Activated T-cell treated with anti-CD3 and anti-CD28 coated beads for 1 hour (primary cell): ENCODE measurements at regions not wholly inside any gene's neighbourhood (a gene's known extent, or its start where the extent isn't known, plus 50 kb on each side); places are given as distances from the start of the nearest gene placed in this dataset.

ENCODE experiments used
- DNase-seq: peaks from one replicate; pipeline ENCODE4 v3.0.0-alpha.2; 2020; ENCODE audit warnings: low read depth

DNA sequence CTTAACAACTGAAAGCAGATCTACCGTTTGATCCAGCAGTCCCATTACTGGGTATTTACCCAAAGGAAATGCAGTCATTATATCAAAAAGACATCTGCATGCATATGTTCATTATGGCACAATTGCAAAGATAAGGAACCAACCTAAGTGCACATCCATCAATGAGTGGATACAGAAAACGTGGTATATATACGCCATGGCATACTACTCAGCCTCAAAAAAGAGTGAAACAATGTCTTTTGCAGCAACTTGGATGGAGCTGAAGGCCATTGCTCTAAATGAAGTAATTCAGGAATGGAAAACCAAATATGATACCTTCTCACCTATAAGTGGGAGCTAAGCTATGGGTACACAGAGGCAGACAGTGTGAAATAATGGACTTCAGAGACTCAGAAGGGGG is 169.3 kb downstream of the ZBTB18 start:
- no peak for DNase-seq

DNA sequence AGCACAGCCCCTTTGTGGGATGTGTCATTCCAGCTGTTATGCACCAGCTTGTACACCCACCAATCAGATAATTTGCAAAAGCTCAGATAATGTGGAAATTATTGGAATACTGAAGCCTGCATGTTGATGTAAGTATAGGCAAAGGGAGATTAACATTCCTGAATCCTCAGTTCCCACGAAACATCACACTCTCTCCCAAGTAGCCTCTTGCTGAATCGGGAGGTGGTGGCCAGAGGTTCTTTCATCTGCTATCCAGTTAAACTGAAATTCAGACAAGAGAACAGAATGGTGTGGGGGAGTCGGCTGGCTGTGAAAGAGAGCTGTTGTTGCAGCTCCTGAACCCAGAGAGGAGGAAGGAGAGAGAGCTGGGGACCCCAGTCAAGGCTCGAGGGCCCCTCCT is 170.9 kb downstream of the ZBTB18 start:
- no peak for DNase-seq

DNA sequence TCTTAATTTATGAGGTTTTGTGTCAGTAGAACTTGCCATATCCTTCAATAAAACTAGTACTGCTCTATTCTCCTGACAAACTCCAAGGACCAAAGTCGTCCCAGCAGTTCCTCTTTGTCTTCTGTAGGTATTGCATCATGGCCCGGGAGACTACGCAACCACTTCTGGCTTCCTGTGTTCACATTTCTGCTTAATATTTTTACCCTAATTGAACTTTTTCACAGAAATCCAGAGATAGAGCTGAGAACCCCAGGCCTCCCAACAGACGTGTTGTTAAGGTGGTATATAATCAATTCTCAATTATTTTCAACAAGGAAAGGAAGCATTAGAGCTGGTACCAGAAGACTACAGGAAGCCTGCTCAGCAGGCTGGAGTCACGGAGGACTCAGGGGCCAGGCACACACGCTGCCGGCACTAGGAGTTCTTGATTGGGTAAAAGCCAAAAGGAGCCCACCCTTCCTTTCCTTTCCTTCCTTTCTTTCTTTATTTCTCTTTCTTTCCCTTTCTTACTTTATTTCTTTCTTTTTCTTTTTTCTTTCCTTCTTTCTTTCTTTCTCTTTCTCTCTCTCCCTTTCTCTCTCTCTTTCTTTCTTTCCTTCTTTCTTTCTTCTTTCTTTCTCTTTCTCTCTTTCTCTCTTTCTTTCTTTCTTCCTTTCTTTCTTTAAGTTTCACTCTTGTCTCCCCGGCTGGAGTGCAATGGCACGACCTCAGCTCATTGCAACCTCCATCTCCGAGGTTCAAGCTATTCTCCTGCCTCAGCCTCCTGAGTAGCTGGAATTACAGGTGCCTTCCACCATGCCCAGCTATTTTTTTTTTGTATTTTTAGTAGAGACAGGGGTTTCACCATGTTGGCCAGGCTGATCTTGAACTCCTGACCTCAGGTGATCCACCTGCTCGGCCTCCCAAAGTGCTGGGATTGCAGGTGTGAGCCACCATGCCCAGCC is 173.7 kb downstream of the ZBTB18 start:
- DNase-seq: no peak

DNA sequence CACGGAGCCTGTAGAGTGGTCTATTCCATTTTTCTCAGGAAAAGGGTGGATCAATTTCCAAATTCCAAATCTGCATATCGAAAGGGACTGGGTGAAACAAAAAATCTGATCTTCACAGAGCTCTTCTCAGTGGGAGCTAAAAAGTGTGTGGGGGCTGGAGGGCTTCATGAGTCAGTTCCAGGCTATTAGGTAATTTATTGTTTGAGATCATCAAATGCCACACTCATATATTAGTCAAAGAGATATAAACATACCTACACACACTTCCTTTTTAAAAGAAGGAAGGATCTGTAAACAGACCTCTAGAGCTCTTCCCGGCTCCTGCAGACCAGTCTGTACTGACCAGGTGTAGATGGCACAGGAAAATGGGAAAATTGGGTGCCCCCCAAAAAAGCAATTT is 175.4 kb downstream of the ZBTB18 start:
- DNase-seq: no peak

DNA sequence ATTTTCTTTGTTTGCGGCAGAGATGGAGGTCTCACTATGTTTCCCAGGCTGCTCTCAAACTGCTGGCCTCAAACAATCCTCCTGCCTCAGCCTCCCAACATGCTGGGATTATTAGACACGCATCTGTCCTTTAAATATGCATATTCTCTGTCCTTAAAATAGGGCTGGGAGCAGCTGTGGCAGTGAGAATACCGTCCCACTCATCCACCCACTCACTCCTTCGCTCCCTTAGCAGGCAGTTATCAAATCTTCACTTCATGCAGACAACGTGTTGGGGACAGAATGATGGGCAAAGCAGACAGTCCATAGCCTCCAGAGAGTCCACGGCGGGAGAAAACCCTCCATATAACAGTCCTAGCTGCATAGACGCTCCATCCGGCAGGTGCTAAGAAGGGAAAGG is 179.4 kb downstream of the ZBTB18 start:
- no peak for DNase-seq

DNA sequence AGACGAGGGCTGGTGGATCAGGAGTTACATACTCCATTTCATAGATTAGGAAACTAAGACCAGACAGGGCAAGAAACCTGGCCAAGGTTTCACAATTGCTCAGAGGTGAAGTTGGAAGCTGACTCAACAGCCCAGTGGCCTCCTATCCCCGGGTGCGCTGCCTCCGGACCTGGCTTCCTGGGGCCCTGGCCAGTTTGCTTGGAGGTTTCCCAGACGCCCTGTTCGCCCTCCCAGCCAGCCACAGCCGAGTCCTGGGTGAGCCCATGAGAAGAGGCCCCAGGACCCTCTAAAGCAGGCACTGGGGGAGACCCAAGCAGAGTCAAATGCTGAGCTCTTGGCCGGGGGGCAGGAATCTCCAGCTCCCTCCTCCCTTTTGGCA is 180.1 kb downstream of the ZBTB18 start:
- no peak for DNase-seq

DNA sequence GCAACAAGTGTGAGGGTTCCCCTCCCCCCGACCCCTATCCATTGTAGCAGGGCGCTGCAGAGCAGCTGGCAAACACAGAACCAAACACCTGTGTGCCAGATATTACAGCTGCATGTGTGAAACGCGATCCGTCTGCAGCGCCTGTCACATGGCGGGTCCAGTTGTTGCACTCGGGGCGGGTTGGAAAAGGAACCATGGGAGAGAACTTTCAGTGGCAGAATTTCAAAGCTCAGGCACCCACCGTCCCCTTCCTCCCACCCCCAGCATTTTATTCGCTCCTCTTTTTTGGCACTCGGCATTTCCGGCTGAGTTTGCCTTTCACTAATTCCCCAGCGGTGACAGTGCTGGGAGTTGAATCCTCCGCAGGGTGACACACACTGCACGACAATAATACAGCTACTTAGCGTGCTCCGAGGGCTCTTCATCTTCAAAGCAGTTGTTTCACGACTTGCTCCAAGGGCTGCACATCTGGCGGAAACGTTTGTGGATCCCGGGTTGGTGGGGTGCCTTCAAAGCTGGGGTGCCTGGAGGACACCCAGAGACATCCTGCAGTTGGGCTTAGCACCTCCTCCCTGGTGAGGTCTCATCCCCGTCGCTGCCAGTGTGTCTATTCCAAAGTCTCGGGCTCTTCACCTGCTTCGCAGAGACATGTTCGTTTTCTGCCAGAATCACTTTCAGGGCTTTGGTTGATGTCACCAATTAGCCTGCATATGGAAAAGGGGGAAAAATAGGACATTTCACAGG is 180.7 kb downstream of the ZBTB18 start:
- DNase-seq: no peak

DNA sequence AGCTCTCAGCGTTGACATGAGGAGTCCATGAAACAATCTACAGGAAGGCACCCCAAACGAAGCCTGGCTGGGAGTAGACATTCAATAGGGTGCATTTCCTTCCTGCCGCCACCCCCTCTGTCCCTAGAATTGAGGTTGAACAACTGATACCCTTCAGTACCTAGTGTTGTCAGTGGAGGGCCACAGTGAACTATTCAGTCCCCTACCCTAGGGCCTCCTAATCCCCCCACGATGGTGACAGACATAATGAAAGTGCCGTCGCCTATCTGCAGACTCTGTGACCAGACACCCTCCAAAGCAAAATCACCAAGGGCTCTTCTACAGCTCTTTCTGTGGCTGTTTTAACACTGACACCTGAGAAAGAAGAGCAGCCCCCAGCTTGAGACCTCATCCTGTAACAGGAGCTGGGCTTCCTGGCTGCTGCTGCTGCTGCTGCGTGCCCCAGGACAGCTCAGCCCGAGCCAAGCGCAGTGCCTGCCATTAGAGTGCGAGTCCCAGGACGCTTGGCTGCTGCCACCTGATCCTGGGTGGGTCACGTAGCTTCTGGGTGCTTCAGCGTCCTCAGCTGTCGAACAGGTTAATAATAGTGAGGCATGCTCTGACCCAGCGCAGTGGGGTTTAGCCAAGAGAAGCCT is 183.0 kb downstream of the ZBTB18 start:
- DNase-seq: no peak

DNA sequence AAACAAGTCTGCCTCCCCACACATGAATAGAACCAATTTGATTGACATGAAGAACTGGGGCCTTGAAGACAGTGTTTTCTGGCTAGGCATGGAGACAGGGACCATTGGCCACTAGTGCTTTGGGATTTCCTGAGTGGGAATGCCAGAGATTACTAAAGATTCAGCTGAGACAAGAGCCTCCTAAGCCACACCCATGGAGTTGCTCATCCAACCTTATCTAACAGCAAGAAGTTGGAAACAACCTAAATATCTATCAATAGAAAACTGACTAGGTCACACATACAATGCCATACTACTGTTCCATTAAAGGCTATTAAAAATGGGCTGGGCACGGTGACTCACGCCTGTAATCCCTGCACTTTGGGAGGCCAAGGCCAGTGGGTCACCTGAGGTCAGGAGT is 184.1 kb downstream of the ZBTB18 start:
- DNase-seq: no peak

DNA sequence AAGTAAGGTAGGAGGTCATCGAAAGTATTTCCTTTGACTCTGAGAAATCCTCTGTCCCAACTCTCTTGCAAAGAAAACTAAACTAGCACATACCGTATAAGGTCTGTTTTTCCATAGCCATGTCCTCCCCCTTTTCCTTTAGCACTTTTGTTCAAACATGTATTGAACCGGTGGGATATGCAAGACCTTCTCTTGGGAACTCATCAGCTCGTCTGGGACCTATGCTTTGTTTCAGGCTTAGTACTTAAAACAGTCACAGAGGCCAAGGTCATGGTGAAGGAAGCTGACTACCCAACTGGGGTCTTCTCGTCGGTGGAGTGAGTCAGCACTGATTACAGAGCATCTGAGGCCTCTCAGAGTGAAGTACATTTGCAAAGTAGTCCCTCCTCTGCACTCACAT is 185.0 kb downstream of the ZBTB18 start:
- DNase-seq: no peak

DNA sequence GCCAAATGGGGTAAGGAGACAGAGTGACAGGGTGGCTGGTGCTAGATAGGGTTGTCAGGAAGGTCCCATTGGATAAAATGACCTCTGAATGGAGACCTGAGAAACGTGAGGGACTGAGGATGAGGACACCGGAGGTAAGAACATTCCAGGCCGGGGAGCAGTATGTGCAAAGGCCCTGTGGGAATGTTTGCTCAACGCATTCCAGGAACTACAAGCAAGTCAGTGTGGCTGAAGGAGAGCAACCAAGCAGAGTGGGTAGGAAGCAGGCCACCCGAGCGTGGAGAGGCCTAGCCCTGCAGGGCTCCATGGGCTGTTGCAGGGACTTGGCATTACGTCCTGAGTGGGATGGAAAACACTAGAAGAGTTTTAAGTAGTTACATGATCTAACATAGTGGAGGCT is 185.6 kb downstream of the ZBTB18 start:
- DNase-seq: no peak

DNA sequence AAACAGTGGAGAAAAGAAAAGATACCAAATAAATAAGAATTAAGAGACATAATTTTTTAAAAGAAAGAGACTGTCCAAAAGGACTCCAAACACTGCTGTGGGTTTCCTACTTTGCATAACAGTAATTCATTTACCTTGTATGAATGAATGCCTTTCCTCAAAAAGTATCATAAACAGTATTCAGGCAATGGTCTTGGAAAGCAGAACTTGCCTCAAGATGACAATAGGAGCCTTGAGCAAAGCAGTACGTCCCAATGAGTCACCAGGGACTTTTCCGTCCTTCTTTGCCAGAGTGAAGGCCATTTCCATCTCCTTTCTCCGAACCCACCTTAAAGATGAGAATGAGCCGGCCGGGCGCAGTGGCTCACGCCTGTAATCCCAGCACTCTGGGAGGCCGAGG is 186.4 kb downstream of the ZBTB18 start:
- DNase-seq: no peak

DNA sequence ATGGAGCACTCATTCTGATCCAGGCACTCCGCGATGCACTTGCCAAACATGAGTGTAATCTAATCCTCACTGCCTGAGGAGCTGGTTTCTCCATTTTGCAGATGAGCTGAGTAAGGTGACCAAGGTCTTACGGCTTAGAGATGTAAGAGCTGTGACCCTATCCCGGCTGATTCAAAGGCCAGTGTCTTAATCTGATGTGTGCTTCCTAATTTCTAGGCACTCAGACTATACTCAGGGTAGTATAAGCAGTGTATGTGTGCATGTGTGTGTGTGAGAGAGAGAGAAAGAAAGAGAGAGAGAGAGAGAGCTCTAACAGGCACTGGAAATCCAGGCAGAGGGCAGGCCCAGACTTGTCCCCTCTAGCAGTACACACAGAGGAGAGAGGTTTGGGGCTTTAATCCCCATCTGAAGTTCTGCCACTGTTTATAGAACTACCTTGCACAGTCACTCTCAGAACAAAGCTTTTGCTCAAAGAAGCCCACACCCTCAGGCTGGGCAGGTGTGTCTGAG is 188.2 kb downstream of the ZBTB18 start:
- no peak for DNase-seq

DNA sequence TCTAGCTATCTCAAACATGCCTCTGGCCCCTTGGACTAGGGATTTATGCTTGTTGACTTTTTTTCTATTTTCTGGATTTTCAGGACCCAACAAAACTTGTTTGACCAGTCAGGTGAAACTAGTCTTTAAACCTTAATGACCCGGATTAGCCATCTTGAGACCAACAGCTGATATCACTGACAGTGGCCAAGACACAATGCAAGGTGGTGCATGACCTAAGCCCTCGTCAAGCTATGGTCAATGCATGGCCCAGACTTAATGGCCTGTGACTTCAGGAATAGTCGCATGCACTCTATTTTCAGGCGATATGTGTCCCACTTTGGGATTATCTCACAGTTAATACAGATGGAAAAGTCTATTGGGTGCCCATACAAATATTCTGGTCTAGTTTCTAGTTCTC is 190.4 kb downstream of the ZBTB18 start:
- no peak for DNase-seq

DNA sequence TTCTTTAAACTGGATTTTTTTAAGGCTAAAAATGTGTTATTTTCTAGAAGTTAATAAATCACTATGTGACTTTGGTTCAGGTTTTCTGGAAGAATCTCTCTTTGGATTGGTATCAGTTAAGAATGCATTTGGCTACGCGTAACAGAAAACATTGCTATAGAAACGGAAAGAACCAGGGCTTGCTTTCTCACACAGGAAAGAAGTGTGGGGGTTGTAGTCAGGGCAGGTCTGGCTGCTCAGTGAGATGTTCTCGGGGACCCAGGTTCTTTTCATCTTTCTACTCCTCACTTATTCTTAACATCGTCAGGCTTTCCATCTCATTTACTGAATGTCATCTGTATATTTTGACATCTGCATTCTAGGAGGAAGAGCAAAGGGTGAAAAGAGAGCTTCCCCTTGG is 191.4 kb downstream of the ZBTB18 start:
- no peak for DNase-seq

DNA sequence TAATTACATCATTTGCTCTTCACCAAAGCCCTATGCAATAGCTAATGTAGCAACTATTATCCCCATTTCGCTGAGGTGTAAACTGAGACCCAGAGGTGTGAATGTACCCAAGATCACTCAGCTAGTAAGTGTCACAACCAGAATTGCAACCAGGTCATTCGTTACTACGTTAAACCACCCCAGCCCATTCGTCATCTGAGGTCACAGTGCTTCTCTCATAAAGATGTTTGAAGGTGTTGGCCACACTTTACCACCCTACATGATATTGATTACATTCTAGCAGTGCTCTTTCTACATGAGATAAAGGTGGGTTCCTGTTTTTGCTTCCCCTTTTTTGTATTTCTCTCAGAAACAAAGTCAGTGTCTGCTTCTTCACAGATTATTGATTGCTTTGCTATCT is 195.3 kb downstream of the ZBTB18 start:
- DNase-seq: no peak

DNA sequence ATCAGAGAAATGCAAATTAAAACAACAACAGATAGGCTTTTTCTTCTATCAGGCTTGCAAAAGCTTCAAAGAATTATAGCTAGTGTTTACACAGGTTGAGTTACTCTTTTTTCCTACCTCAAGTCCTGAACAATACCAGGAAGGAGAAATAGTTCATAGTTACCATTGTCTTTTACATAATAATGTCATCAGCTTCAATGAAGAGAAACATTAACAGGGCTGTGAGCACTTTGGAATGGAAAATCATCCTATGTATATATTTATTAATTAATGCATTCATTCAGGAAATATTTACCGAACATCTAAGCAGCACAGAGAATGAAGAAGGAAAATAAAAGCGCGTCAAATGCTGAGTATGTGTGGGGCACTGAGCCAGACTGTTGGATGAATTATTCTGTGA is 197.3 kb downstream of the ZBTB18 start:
- no peak for DNase-seq

DNA sequence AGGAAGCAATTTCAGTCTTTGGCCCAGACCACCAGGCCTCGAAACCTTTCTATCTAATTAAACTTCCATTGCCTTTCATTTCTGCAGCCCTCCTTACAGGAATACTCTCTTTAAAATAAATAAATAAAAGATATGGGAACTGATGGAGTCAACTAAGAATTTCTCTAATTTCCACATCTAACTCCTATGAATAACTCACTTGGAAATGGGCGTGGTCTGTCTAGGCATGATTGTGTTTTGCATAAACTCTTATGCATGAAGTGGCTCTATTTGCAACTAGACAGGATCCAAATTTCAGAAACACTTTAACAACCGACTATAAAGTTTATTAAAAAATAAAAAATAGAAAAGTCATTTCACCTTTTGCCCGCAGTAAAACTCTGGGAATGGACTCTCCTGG is 199.5 kb downstream of the ADSS2 start:
- no peak for DNase-seq

DNA sequence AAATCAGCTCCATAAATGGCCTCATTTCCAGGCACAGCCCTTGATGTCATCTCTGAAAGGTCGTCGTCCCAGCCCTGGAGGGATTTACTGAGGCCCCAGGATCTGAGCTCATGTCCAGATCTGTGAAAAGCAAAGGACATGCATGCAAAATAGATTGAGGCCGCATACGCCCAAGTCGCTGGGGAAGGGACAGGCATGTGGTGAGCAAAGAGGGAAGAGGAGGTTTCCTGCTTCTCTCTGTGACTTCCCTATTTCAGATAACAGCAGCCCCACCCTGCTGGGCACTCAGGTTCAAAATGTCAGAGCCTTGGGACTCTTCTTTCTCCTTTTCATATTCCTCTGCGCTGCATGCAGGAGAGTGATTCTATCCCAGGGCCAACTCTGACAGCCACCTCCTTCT is 197.2 kb downstream of the ADSS2 start:
- DNase-seq: no peak

DNA sequence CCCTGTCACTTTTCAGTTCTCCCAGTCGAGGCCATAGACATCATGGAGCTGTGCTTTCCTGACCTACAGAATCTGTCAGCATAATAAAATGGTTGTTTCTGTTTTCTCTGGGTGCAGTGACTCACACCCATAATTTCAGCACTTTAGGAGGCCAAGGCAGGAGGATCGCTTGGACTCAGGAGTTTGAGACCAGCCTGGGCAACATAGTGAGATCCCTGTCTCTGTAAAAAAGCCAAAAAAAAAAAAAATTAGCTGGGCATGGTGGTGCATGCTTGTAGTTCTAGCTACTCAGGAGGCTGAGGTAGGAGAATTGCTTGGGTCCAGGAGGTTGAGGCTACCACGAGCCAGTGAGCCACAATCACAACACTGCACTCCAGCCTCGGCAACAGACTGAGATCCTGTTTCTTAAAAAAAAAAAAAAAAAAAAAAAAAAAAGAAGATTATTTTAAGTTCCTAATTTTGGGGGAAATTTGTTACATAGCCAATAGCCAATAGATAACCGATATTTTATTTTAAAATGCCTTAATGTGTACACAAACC is 196.2 kb downstream of the ADSS2 start:
- DNase-seq: no peak

DNA sequence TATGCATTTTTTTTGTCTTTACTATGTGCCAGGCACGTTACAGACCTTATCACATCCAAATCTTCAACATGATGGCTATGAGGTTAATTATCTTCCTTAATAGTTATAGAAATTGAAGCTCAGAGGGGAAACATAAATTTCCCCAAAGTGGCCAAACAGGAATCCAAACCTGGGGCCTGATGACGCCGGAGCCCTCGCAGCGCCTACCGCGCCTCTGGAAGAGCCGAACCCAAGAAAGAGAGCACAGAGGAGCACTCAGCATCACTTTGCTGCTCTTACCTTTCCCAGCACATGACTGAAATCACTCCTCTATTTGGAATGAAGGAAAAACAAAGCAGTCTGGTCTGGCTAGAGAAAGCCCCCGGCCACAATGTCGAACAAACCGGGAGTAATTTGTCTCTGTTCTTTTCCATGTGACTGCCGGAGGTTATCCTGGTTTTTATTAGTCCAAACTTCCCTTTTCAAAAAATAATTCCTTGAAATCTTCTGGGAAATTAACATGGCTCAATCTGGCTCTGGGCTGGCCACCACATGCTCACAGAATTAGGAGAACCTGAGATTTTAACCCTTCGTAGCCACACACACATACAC is 195.5 kb downstream of the ADSS2 start:
- no peak for DNase-seq

DNA sequence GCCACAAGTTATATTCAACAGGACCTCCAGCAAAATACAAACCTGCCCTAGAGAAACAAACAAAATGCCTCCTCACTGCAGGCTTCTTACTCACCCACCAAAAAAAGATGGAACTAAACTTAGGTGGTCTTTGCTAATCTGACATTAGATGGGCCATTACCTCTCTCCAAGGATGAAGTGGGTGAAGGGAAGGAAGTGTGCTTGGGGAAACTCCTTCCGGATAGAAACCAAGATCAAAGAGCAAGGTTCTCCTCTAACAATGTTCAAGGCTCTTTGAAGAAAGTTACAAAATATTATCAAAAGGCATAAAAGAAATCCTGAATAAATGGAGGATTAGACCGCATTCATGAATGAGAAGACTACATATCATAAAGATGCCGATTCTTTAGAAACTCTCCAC is 187.5 kb downstream of the ADSS2 start:
- no peak for DNase-seq
